ENCODE measurements at regions not wholly inside any gene's neighbourhood (a gene's known extent, or its start where the extent isn't known, plus 50 kb on each side); places are given as distances from the start of the nearest gene placed in this dataset.

DNA sequence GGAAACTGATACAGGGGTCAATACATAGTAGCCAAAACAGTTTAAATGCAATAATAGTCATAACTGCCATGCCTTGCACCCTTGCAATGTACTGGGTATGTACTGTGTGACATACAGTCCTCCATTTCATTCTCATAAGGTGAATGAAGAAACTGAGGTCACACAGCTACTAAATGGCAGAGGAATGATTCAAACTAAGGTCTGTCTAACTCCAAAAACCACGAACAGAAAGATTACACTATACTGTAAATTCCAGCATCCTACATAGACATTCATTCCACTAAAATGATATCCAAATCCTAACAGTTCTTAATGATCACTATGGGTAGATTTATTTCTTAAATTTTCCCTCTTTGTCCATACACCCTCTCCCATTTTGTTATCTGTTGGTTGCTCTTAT lies 238.1 kb upstream of the SERP2 start:
- TF ChIP-seq, protein P1, sequence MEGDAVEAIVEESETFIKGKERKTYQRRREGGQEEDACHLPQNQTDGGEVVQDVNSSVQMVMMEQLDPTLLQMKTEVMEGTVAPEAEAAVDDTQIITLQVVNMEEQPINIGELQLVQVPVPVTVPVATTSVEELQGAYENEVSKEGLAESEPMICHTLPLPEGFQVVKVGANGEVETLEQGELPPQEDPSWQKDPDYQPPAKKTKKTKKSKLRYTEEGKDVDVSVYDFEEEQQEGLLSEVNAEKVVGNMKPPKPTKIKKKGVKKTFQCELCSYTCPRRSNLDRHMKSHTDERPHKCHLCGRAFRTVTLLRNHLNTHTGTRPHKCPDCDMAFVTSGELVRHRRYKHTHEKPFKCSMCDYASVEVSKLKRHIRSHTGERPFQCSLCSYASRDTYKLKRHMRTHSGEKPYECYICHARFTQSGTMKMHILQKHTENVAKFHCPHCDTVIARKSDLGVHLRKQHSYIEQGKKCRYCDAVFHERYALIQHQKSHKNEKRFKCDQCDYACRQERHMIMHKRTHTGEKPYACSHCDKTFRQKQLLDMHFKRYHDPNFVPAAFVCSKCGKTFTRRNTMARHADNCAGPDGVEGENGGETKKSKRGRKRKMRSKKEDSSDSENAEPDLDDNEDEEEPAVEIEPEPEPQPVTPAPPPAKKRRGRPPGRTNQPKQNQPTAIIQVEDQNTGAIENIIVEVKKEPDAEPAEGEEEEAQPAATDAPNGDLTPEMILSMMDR (conservative IDR thresholded peaks at IDR 0.05; ENCODE audit: low read depth in 2 of 2): no peak
- TF ChIP-seq POLR2AphosphoS5 (IDR thresholded peaks at IDR 0.05; ENCODE audit: low read depth) (no peak), CREB1 (CRISPR knock-in tag; IDR thresholded peaks at IDR 0.05; ENCODE audit: low read depth) (no peak), JUNB (IDR thresholded peaks at IDR 0.05; ENCODE audit: unreplicated experiment) (no peak), EZH2phosphoT487 (IDR thresholded peaks at IDR 0.05; ENCODE audit: unreplicated experiment) (no peak), EZH2 (IDR thresholded peaks at IDR 0.05; ENCODE audit: low read depth, unreplicated experiment) (no peak), ZNF114 (CRISPR knock-in tag; IDR thresholded peaks at IDR 0.05) (no peak)
- TF ChIP-seq, protein P2, sequence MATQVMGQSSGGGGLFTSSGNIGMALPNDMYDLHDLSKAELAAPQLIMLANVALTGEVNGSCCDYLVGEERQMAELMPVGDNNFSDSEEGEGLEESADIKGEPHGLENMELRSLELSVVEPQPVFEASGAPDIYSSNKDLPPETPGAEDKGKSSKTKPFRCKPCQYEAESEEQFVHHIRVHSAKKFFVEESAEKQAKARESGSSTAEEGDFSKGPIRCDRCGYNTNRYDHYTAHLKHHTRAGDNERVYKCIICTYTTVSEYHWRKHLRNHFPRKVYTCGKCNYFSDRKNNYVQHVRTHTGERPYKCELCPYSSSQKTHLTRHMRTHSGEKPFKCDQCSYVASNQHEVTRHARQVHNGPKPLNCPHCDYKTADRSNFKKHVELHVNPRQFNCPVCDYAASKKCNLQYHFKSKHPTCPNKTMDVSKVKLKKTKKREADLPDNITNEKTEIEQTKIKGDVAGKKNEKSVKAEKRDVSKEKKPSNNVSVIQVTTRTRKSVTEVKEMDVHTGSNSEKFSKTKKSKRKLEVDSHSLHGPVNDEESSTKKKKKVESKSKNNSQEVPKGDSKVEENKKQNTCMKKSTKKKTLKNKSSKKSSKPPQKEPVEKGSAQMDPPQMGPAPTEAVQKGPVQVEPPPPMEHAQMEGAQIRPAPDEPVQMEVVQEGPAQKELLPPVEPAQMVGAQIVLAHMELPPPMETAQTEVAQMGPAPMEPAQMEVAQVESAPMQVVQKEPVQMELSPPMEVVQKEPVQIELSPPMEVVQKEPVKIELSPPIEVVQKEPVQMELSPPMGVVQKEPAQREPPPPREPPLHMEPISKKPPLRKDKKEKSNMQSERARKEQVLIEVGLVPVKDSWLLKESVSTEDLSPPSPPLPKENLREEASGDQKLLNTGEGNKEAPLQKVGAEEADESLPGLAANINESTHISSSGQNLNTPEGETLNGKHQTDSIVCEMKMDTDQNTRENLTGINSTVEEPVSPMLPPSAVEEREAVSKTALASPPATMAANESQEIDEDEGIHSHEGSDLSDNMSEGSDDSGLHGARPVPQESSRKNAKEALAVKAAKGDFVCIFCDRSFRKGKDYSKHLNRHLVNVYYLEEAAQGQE (IDR thresholded peaks at IDR 0.05; ENCODE audit: unreplicated experiment): no peak
- TF ChIP-seq, protein P3, sequence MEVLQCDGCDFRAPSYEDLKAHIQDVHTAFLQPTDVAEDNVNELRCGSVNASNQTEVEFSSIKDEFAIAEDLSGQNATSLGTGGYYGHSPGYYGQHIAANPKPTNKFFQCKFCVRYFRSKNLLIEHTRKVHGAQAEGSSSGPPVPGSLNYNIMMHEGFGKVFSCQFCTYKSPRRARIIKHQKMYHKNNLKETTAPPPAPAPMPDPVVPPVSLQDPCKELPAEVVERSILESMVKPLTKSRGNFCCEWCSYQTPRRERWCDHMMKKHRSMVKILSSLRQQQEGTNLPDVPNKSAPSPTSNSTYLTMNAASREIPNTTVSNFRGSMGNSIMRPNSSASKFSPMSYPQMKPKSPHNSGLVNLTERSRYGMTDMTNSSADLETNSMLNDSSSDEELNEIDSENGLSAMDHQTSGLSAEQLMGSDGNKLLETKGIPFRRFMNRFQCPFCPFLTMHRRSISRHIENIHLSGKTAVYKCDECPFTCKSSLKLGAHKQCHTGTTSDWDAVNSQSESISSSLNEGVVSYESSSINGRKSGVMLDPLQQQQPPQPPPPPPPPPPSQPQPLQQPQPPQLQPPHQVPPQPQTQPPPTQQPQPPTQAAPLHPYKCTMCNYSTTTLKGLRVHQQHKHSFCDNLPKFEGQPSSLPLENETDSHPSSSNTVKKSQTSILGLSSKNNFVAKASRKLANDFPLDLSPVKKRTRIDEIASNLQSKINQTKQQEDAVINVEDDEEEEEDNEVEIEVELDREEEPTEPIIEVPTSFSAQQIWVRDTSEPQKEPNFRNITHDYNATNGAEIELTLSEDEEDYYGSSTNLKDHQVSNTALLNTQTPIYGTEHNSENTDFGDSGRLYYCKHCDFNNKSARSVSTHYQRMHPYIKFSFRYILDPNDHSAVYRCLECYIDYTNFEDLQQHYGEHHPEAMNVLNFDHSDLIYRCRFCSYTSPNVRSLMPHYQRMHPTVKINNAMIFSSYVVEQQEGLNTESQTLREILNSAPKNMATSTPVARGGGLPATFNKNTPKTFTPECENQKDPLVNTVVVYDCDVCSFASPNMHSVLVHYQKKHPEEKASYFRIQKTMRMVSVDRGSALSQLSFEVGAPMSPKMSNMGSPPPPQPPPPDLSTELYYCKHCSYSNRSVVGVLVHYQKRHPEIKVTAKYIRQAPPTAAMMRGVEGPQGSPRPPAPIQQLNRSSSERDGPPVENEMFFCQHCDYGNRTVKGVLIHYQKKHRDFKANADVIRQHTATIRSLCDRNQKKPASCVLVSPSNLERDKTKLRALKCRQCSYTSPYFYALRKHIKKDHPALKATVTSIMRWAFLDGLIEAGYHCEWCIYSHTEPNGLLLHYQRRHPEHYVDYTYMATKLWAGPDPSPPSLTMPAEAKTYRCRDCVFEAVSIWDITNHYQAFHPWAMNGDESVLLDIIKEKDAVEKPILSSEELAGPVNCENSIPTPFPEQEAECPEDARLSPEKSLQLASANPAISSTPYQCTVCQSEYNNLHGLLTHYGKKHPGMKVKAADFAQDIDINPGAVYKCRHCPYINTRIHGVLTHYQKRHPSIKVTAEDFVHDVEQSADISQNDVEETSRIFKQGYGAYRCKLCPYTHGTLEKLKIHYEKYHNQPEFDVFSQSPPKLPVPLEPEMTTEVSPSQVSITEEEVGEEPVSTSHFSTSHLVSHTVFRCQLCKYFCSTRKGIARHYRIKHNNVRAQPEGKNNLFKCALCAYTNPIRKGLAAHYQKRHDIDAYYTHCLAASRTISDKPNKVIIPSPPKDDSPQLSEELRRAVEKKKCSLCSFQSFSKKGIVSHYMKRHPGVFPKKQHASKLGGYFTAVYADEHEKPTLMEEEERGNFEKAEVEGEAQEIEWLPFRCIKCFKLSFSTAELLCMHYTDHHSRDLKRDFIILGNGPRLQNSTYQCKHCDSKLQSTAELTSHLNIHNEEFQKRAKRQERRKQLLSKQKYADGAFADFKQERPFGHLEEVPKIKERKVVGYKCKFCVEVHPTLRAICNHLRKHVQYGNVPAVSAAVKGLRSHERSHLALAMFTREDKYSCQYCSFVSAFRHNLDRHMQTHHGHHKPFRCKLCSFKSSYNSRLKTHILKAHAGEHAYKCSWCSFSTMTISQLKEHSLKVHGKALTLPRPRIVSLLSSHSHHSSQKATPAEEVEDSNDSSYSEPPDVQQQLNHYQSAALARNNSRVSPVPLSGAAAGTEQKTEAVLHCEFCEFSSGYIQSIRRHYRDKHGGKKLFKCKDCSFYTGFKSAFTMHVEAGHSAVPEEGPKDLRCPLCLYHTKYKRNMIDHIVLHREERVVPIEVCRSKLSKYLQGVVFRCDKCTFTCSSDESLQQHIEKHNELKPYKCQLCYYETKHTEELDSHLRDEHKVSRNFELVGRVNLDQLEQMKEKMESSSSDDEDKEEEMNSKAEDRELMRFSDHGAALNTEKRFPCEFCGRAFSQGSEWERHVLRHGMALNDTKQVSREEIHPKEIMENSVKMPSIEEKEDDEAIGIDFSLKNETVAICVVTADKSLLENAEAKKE (CRISPR knock-in tag; IDR thresholded peaks at IDR 0.05): no peak
